H1 (cell line): ENCODE measurements at regions not wholly inside any gene's neighbourhood (a gene's known extent, or its start where the extent isn't known, plus 50 kb on each side); places are given as distances from the start of the nearest gene placed in this dataset.

Experiments used
- ASH2L ChIP-seq: fragments of 200-600, 300-600 bp; sonication (generic); IDR thresholded peaks from one replicate; pipeline ENCODE4 v1.7.1; 2017; ENCODE audit warnings: low read length
- ATF2 ChIP-seq: IDR thresholded peaks from 2 replicates; pipeline ENCODE4 v1.6.1; 2012; ENCODE audit warnings: low read length, inconsistent platforms
- CTCF ChIP-seq, 3 experiments: IDR thresholded peaks; 1 replicate in 2 of 3; 2 replicates in 1 of 3; pipeline versions ENCODE4 v1.5.1 to v1.6.1; 2011; ENCODE audit warnings: low read length in 3 of 3, mild to moderate bottlenecking in 3 of 3, inconsistent platforms in 2 of 3, low read depth in 1 of 3, moderate library complexity in 1 of 3; ENCODE audit not compliant: insufficient read depth in 1 of 3; ENCODE audit errors: control extremely low read depth in 1 of 3
- EGR1 ChIP-seq: IDR thresholded peaks from 2 replicates; pipeline ENCODE4 v1.6.1; 2011; ENCODE audit warnings: low read depth, low read length, borderline replicate concordance
- HDAC2 ChIP-seq, 2 experiments: fragments of 300-600 bp in 1 of 2; sonication (generic) in 1 of 2; IDR thresholded peaks; 2 replicates each; pipeline ENCODE4 v1.6.1; 2011 to 2012; ENCODE audit warnings: low read depth in 2 of 2, low read length in 2 of 2, mild to moderate bottlenecking in 2 of 2, moderate library complexity in 2 of 2, borderline replicate concordance in 1 of 2, inconsistent platforms in 1 of 2
- POLR2A ChIP-seq, 2 experiments: IDR thresholded peaks; 1 replicate in 1 of 2; 2 replicates in 1 of 2; pipeline ENCODE4 v1.6.1; 2011; ENCODE audit warnings: low read depth in 2 of 2, low read length in 2 of 2, mild to moderate bottlenecking in 2 of 2; ENCODE audit errors: control extremely low read depth in 1 of 2
- SIN3A ChIP-seq, 2 experiments: IDR thresholded peaks in 1 of 2; conservative IDR thresholded peaks in 1 of 2; 2 replicates each; pipeline ENCODE4 v1.6.1; 2011 to 2012; ENCODE audit warnings: low read length in 2 of 2, improper control_type of control experiment in 1 of 2, low read depth in 1 of 2, mild to moderate bottlenecking in 1 of 2
- SIX5 ChIP-seq: IDR thresholded peaks from 2 replicates; pipeline ENCODE4 v1.6.1; 2011; ENCODE audit warnings: mild to moderate bottlenecking, low read depth, low read length
- TCF12 ChIP-seq: IDR thresholded peaks from 2 replicates; pipeline ENCODE4 v1.6.1; 2011; ENCODE audit warnings: low read depth, mild to moderate bottlenecking, low read length

GRCh38 chr4:130192787-130193186, 1096.8 kb downstream of the C4orf33 start:
- TF ChIP-seq TCF12, result no peak
- no peak for TF ChIP-seq POLR2A (IDR thresholded peaks at IDR 0.05; ENCODE audit: control extremely low read depth in 1 of 2, low read depth in 2 of 2, low read length in 2 of 2)
- no peak for TF ChIP-seq CTCF (IDR thresholded peaks at IDR 0.05; ENCODE audit: control extremely low read depth in 1 of 3, insufficient read depth in 1 of 3, low read depth in 1 of 3, low read length in 3 of 3)
- TF ChIP-seq EGR1, result no peak
- no peak for TF ChIP-seq SIN3A (conservative IDR thresholded peaks at IDR 0.05 in 1 of 2, IDR thresholded peaks at IDR 0.05 in 1 of 2; ENCODE audit: low read depth in 1 of 2, low read length in 2 of 2)
- no peak for TF ChIP-seq ASH2L
- TF ChIP-seq ATF2, result no peak
- TF ChIP-seq SIX5, result no peak
- TF ChIP-seq HDAC2 (IDR thresholded peaks at IDR 0.05; ENCODE audit: borderline replicate concordance in 1 of 2, low read depth in 2 of 2, low read length in 2 of 2), result no peak
